Testis (tissue), 2 donors: ENCODE measurements at regions not wholly inside any gene's neighbourhood (a gene's known extent, or its start where the extent isn't known, plus 50 kb on each side); places are given as distances from the start of the nearest gene placed in this dataset.

Source experiments
- CTCF ChIP-seq, 3 experiments: fragments of 450-650 bp in 2 of 3; fragments of 200-600 bp in 1 of 3; sonication (generic) in 1 of 3; IDR thresholded peaks; one replicate each; pipeline ENCODE4 v1.5.1; 2016 to 2019; ENCODE audit warnings: antibody characterized with exemption in 3 of 3, mild to moderate bottlenecking in 2 of 3, moderate library complexity in 1 of 3
- POLR2A ChIP-seq: fragments of 450-650 bp; IDR thresholded peaks from one replicate; pipeline ENCODE4 v1.6.1; 2017; ENCODE audit warnings: antibody characterized with exemption, mild to moderate bottlenecking, moderate library complexity

- TF ChIP-seq CTCF (IDR thresholded peaks at IDR 0.05) = no peak
- no peak for TF ChIP-seq POLR2A
Measured at GRCh38 chr2:138125306-138126288, 161.3 kb downstream of the HNMT start.
